HG03196 (cell line): ENCODE measurements at regions not wholly inside any gene's neighbourhood (a gene's known extent, or its start where the extent isn't known, plus 50 kb on each side); places are given as distances from the start of the nearest gene placed in this dataset.
"Not testable (repeated sequence)": the region's sequence is repeated elsewhere in the genome, so short reads cannot be mapped to it uniquely, and the experiment has no call there.

ENCODE experiments used
- ATAC-seq: cut with Tn5 transposase; IDR thresholded peaks from one replicate; pipeline ENCODE4 v1.9.1; 2021; ENCODE audit not compliant: unreplicated experiment

- no peak for ATAC-seq
Measured at GRCh38 chr3:99322551-99322950, 315.8 kb upstream of the COL8A1 start.

- no peak for ATAC-seq
Measured at GRCh38 chr3:99321261-99321660, 317.1 kb upstream of the COL8A1 start.

- ATAC-seq: no peak
Measured at GRCh38 chr3:99319961-99320360, 318.4 kb upstream of the COL8A1 start.

GRCh38 chr3:99319450-99319849 is 318.9 kb upstream of the COL8A1 start:
- no peak for ATAC-seq

- no peak for ATAC-seq
Measured at GRCh38 chr3:99317201-99317600, 321.2 kb upstream of the COL8A1 start.

GRCh38 chr3:99315896-99316295 is 322.5 kb upstream of the COL8A1 start:
- ATAC-seq: no peak

GRCh38 chr3:99313485-99313884 is 324.9 kb upstream of the COL8A1 start:
- no peak for ATAC-seq

- ATAC-seq: no peak
Measured at GRCh38 chr3:99298661-99299060, 339.7 kb upstream of the COL8A1 start.

GRCh38 chr3:99295836-99296235 is 342.6 kb upstream of the COL8A1 start:
- ATAC-seq: no peak

- not testable (repeated sequence) for ATAC-seq
Measured at GRCh38 chr3:99294092-99294491, 344.3 kb upstream of the COL8A1 start.

GRCh38 chr3:99287876-99288275 is 350.5 kb upstream of the COL8A1 start:
- ATAC-seq: no peak

GRCh38 chr3:99286266-99286845 is 352.0 kb upstream of the COL8A1 start:
- ATAC-seq: no peak

GRCh38 chr3:99269606-99270351 is 368.3 kb upstream of the DCBLD2 start:
- ATAC-seq: no peak

- no peak for ATAC-seq
Measured at GRCh38 chr3:99256788-99257187, 355.3 kb upstream of the DCBLD2 start.

GRCh38 chr3:99253963-99254355 is 352.5 kb upstream of the DCBLD2 start:
- no peak for ATAC-seq

GRCh38 chr3:99250821-99251355 is 349.4 kb upstream of the DCBLD2 start:
- ATAC-seq: no peak

GRCh38 chr3:99250272-99250671 is 348.8 kb upstream of the DCBLD2 start:
- ATAC-seq: no peak

- ATAC-seq: no peak
Measured at GRCh38 chr3:99249627-99250026, 348.1 kb upstream of the DCBLD2 start.

- ATAC-seq: no peak
Measured at GRCh38 chr3:99248913-99249312, 347.4 kb upstream of the DCBLD2 start.

GRCh38 chr3:99248130-99248529 is 346.6 kb upstream of the DCBLD2 start:
- ATAC-seq: no peak

- no peak for ATAC-seq
Measured at GRCh38 chr3:99246010-99246654, 344.6 kb upstream of the DCBLD2 start.

- no peak for ATAC-seq
Measured at GRCh38 chr3:99242271-99242670, 340.8 kb upstream of the DCBLD2 start.
